Suprapubic skin (tissue), 4 donors: ENCODE measurements at regions not wholly inside any gene's neighbourhood (a gene's known extent, or its start where the extent isn't known, plus 50 kb on each side); places are given as distances from the start of the nearest gene placed in this dataset.

Source experiments
- DNase-seq, 2 donors: peaks; one replicate each; pipeline ENCODE4 v3.0.0-alpha.2; 2019; ENCODE audit warnings: low spot score in 2 of 2
- H3K27ac ChIP-seq: fragments of 200-600 bp; sonication (generic); one replicate; pipeline ENCODE4 v1.5.1; 2019
- H3K27me3 ChIP-seq: fragments of 200-600 bp; sonication (generic); one replicate; pipeline ENCODE4 v1.5.1; 2019
- H3K36me3 ChIP-seq: fragments of 200-600 bp; sonication (generic); one replicate; pipeline ENCODE4 v1.5.1; 2019
- H3K4me1 ChIP-seq: fragments of 200-600 bp; sonication (generic); one replicate; pipeline ENCODE4 v1.5.1; 2019
- H3K4me3 ChIP-seq: fragments of 200-600 bp; sonication (generic); one replicate; pipeline ENCODE4 v1.5.1; 2019; ENCODE audit warnings: mild to moderate bottlenecking
- H3K9me3 ChIP-seq: fragments of 200-600 bp; sonication (generic); one replicate; pipeline ENCODE4 v1.5.1; 2019
- EP300 ChIP-seq: sonication (generic); formaldehyde crosslinking; IDR thresholded peaks from one replicate; pipeline ENCODE4 v1.6.1; 2017; ENCODE audit warnings: antibody characterized with exemption
- POLR2A ChIP-seq, 2 donors: fragments of 450-650 bp; IDR thresholded peaks; one replicate each; pipeline ENCODE4 v1.6.1; 2017; ENCODE audit warnings: antibody characterized with exemption in 2 of 2, mild to moderate bottlenecking in 2 of 2, moderate library complexity in 2 of 2
- POLR2AphosphoS5 ChIP-seq, 3 donors: sonication (generic); formaldehyde crosslinking; IDR thresholded peaks; one replicate each; pipeline ENCODE4 v1.6.1; 2017; ENCODE audit warnings: antibody characterized with exemption in 3 of 3
- WGBS: methylation state at CpG from one replicate; pipeline ENCODE4 v1.1.5; 2018; 5-methylcytosine and 5-hydroxymethylcytosine counted together
- TF ChIP-seq, protein P1 (sequence below), 2 donors: fragments of 200-600 bp in 1 of 2; fragments of 450-650 bp in 1 of 2; sonication (generic) in 1 of 2; IDR thresholded peaks; one replicate each; pipeline ENCODE4 v1.5.1; 2016 to 2019; ENCODE audit warnings: antibody characterized with exemption in 2 of 2, mild to moderate bottlenecking in 1 of 2, moderate library complexity in 1 of 2

DNA sequence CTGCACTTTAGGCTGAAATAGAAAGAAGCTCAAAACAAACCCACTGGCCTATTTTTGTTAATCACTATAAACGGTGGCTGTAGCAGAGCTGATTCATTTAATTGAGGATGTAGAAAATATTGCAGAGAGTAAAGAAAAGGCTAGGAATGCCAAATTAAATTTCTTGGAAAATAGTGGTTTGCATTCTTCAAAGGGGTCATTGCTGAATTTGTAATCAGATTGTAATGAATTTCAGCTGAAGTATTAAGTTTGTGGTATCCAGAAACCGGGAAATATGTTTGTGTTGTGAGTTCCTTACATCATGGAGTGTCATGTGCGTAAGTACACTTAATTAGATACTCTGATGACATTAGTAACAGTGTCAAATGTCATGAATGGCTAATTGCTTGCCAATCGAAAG is 203.0 kb downstream of the SAMD5 start:
- H3K9me3 ChIP-seq: no peaks in the 10 kb centered on the region
- DNase-seq: no peak
- no peak overlapping the region for H3K27ac ChIP-seq
- H3K4me1 ChIP-seq: no peaks in the 10 kb centered on the region
- TF ChIP-seq, protein P1, sequence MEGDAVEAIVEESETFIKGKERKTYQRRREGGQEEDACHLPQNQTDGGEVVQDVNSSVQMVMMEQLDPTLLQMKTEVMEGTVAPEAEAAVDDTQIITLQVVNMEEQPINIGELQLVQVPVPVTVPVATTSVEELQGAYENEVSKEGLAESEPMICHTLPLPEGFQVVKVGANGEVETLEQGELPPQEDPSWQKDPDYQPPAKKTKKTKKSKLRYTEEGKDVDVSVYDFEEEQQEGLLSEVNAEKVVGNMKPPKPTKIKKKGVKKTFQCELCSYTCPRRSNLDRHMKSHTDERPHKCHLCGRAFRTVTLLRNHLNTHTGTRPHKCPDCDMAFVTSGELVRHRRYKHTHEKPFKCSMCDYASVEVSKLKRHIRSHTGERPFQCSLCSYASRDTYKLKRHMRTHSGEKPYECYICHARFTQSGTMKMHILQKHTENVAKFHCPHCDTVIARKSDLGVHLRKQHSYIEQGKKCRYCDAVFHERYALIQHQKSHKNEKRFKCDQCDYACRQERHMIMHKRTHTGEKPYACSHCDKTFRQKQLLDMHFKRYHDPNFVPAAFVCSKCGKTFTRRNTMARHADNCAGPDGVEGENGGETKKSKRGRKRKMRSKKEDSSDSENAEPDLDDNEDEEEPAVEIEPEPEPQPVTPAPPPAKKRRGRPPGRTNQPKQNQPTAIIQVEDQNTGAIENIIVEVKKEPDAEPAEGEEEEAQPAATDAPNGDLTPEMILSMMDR (IDR thresholded peaks at IDR 0.05): no peak
- no peak for TF ChIP-seq EP300
- TF ChIP-seq POLR2AphosphoS5 (IDR thresholded peaks at IDR 0.05): no peak
- no peak for TF ChIP-seq POLR2A (IDR thresholded peaks at IDR 0.05)
- no peaks in the 10 kb centered on the region for H3K36me3 ChIP-seq
- H3K4me3 ChIP-seq: no peak overlapping the region
- 71% methylated on average over 4 of the region's 4 CpGs for WGBS
- H3K27me3 ChIP-seq: no peaks in the 10 kb centered on the region

DNA sequence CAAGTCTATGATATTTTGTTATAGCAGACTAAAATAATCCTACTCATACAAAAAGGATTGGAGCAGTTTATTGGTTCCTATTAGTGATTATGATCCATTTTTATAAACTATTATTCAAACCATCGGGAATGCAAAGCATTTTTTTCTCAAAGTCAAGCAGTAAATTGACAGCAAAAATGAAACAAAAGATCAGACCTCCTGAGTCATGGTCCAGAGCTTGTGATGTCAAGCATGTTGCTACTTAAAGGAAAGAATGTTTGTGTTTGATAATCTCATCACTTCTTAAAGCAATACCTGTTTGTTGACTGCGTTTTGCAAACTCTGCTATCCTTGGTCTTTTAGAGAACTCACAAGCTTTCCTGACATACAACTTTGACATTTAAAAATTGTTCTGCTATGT is 204.4 kb downstream of the SAMD5 start:
- no peak for DNase-seq
- no peaks in the 10 kb centered on the region for H3K27me3 ChIP-seq
- no peaks in the 10 kb centered on the region for H3K9me3 ChIP-seq
- H3K4me3 ChIP-seq: no peak overlapping the region
- WGBS: 92% methylated on average over 2 of the region's 2 CpGs
- no peaks in the 10 kb centered on the region for H3K36me3 ChIP-seq
- TF ChIP-seq POLR2A (IDR thresholded peaks at IDR 0.05) (no peak), POLR2AphosphoS5 (IDR thresholded peaks at IDR 0.05) (no peak), EP300 (no peak)
- TF ChIP-seq, protein P1 (IDR thresholded peaks at IDR 0.05): no peak
- no peak overlapping the region for H3K27ac ChIP-seq
- H3K4me1 ChIP-seq: no peaks in the 10 kb centered on the region

DNA sequence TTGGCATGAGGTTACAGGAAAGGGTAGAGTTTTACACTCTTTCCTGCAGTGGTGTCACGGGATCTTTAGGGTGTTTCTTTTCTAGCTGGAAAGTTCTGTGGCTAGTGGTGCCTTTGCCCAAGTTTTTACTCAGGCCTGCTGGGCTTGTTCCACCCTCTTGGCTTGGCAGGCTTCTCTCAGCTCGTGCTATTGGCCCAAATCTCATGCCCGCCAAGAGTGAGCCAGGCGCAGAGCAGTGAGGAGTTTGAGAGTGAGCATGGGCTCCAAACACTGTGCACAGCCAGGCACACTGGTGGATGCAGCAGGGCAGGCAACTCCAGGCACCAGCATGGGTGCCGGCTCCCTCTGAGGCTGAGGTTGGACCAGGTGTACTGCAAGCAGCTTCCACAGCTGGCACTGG is 206.5 kb downstream of the SAMD5 start:
- no peak overlapping the region for H3K4me3 ChIP-seq
- H3K27ac ChIP-seq: no peak overlapping the region
- no peaks in the 10 kb centered on the region for H3K9me3 ChIP-seq
- no peaks in the 10 kb centered on the region for H3K27me3 ChIP-seq
- TF ChIP-seq POLR2A (IDR thresholded peaks at IDR 0.05) (no peak), POLR2AphosphoS5 (IDR thresholded peaks at IDR 0.05) (no peak), EP300 (no peak)
- TF ChIP-seq, protein P1 (IDR thresholded peaks at IDR 0.05): no peak
- H3K4me1 ChIP-seq: no peaks in the 10 kb centered on the region
- WGBS: 59% methylated on average over 3 of the region's 5 CpGs
- DNase-seq: no peak
- no peaks in the 10 kb centered on the region for H3K36me3 ChIP-seq

DNA sequence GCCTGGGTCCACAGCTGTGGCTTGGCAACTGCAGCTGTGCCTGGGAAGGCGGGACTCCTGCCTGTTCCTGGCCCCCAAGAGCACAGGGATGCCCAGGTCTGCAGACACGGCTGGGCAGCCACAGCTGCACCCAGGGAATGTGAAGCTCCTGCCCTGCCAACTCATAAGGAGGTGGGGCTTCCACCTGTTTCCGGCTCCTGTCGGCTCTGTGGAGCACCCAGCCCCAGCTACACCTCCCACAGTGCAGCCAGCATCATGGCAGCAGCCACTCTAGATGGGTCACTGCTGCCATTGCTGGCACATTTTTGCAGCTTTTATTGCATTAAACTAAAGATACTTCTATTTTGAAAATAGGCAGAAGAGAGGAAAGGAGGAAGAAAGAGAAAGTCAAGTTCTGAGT is 207.9 kb downstream of the SAMD5 start:
- Histone ChIP-seq H3K36me3 (no peaks in the 10 kb centered on the region), H3K27me3 (no peaks in the 10 kb centered on the region), H3K9me3 (no peaks in the 10 kb centered on the region), H3K4me1 (no peaks in the 10 kb centered on the region), H3K4me3 (no peak overlapping the region), H3K27ac (no peak overlapping the region)
- DNase-seq: no peak
- TF ChIP-seq, protein P1 (IDR thresholded peaks at IDR 0.05): no peak
- no peak for TF ChIP-seq POLR2A (IDR thresholded peaks at IDR 0.05)
- no peak for TF ChIP-seq POLR2AphosphoS5 (IDR thresholded peaks at IDR 0.05)
- TF ChIP-seq EP300: no peak
- 45% methylated on average over 3 of the region's 4 CpGs for WGBS

DNA sequence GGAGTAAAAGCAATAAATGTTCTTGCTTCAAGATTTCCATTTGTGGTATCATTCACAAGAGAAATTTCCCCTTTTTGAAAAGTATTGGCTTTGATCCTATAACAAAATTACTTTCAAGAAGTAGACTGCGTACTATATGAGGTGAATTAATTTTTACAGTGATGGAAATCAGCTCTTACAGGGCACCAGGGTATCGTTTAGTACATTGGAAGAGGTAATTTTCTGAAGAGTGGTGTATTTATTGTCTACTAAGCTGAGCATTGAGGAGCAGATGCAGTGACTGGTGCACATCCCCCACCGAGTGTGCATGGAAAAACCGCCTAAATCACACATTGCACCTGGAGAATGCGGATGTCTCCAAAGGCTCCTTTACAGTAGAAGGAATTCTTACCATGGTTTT is 209.5 kb downstream of the SAMD5 start:
- Histone ChIP-seq H3K9me3 (peaks cover 5% of the 10 kb centered on the region), H3K27me3 (no peaks in the 10 kb centered on the region), H3K4me1 (no peaks in the 10 kb centered on the region), H3K27ac (no peak overlapping the region), H3K36me3 (no peaks in the 10 kb centered on the region), H3K4me3 (no peak overlapping the region)
- 89% methylated on average over 5 of the region's 5 CpGs for WGBS
- no peak for DNase-seq
- no peak for TF ChIP-seq POLR2AphosphoS5 (IDR thresholded peaks at IDR 0.05)

DNA sequence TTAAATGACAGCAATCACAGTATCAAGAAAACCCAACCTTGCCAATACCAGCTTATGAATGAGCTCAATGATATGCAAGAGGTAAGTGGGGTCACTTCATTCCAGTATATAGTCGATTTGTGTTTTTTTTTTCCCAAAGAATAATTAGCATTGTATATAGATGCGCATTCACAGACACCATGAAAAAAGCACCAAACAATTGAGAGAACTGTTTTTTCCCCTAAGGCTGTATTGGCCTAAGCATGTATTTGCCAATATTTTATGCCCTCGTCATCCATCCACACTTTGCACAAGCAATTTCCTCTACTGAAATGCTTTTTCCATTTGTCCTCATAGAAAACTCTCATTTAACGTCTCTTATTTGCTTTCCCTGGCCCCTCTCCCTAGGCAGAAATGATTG is 213.7 kb downstream of the SAMD5 start:
- no peak overlapping the region for H3K27ac ChIP-seq
- peaks cover 7% of the 10 kb centered on the region for H3K9me3 ChIP-seq
- no peak for TF ChIP-seq POLR2AphosphoS5 (IDR thresholded peaks at IDR 0.05)
- no peak for TF ChIP-seq POLR2A (IDR thresholded peaks at IDR 0.05)
- TF ChIP-seq, protein P1 (IDR thresholded peaks at IDR 0.05): no peak
- TF ChIP-seq EP300: no peak
- no peaks in the 10 kb centered on the region for H3K27me3 ChIP-seq
- no peak for DNase-seq
- H3K36me3 ChIP-seq: no peaks in the 10 kb centered on the region
- no peaks in the 10 kb centered on the region for H3K4me1 ChIP-seq
- H3K4me3 ChIP-seq: no peak overlapping the region
- WGBS: 88% methylated on average over 4 of the region's 4 CpGs
